PC-3 (cell line): ENCODE measurements at regions not wholly inside any gene's neighbourhood (a gene's known extent, or its start where the extent isn't known, plus 50 kb on each side); places are given as distances from the start of the nearest gene placed in this dataset.

ENCODE experiments used
- EZH2 ChIP-seq: fragments of 300-600 bp; sonication (generic); IDR thresholded peaks from one replicate; pipeline ENCODE4 v1.6.1; 2017; ENCODE audit warnings: antibody characterized with exemption, mild to moderate bottlenecking, low read length; ENCODE audit not compliant: unreplicated experiment
- TF ChIP-seq, protein P1 (sequence below): fragments of 300-600 bp; sonication (generic); conservative IDR thresholded peaks from 2 replicates; pipeline ENCODE4 v1.5.1; 2017; ENCODE audit warnings: antibody characterized with exemption, low read depth, mild to moderate bottlenecking, low read length

DNA sequence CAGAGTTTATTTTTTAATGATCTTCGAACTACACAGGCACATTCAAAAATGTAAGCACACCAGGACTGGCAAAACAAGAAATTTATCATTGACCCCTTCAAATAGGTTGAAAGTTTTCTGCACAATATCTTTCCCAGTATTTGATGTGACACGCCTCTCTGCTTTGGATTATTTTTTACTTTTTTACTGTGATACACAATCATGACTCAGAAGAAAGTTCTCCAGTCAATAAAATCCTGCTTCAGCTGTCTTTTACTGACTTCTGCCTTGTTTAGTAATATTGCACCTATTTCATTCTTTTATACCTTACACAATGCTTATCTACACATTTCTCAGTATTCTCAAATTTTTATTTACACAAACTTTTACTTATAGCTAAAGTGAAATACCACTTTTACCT lies 1750.4 kb downstream of the PCDH9 start:
- TF ChIP-seq, protein P1, sequence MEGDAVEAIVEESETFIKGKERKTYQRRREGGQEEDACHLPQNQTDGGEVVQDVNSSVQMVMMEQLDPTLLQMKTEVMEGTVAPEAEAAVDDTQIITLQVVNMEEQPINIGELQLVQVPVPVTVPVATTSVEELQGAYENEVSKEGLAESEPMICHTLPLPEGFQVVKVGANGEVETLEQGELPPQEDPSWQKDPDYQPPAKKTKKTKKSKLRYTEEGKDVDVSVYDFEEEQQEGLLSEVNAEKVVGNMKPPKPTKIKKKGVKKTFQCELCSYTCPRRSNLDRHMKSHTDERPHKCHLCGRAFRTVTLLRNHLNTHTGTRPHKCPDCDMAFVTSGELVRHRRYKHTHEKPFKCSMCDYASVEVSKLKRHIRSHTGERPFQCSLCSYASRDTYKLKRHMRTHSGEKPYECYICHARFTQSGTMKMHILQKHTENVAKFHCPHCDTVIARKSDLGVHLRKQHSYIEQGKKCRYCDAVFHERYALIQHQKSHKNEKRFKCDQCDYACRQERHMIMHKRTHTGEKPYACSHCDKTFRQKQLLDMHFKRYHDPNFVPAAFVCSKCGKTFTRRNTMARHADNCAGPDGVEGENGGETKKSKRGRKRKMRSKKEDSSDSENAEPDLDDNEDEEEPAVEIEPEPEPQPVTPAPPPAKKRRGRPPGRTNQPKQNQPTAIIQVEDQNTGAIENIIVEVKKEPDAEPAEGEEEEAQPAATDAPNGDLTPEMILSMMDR: no peak
- TF ChIP-seq EZH2: no peak
